Motor neuron (in vitro differentiated cells): ENCODE measurements at regions not wholly inside any gene's neighbourhood (a gene's known extent, or its start where the extent isn't known, plus 50 kb on each side); places are given as distances from the start of the nearest gene placed in this dataset.

ENCODE experiments used
- ATAC-seq, 8 experiments: fragments of 200-7000 bp; cut with Tn5 transposase; replicated peaks in 6 of 8; 2 replicates each; pipeline ENCODE4 v1.8.0; 2021; ENCODE audit warnings: mild to moderate bottlenecking in 8 of 8, moderate library complexity in 8 of 8
- H3K27ac ChIP-seq, 2 donors: fragments of 250-450 bp; sonication (Bioruptor Pico); 2 replicates each; pipeline ENCODE4 v1.9.0; 2021; ENCODE audit warnings: antibody characterized with exemption in 2 of 2, mild to moderate bottlenecking in 2 of 2, moderate library complexity in 1 of 2
- H3K4me1 ChIP-seq, 2 donors: fragments of 250-450 bp; sonication (Bioruptor Pico); replicated peaks in 1 of 2; 2 replicates each; pipeline ENCODE4 v1.6.1; 2021; ENCODE audit warnings: antibody characterized with exemption in 2 of 2, mild to moderate bottlenecking in 2 of 2, moderate library complexity in 1 of 2
- H3K4me3 ChIP-seq, 5 donors: fragments of 250-450 bp; sonication (Bioruptor Pico); 2 replicates each; pipeline ENCODE4 v1.9.0; 2021; ENCODE audit warnings: antibody characterized with exemption in 5 of 5, mild to moderate bottlenecking in 5 of 5, moderate library complexity in 4 of 5
- WGBS, 10 experiments: fragments of 450-650 bp; shearing (Covaris generic); methylation state at CpG; one replicate each; pipeline ENCODE4 v1.0.0; 2022; 5-methylcytosine and 5-hydroxymethylcytosine counted together
- in situ Hi-C, 9 experiments: fragments of 400-800 bp; cut with MboI; loops; one replicate each; pipeline ENCODE4 v1.15.0; 2021; ENCODE audit warnings: low sequenced_read_pairs in 9 of 9, low pct_unique_long_range_greater_than_20kb in 2 of 9; ENCODE audit not compliant: unreplicated experiment in 9 of 9

DNA sequence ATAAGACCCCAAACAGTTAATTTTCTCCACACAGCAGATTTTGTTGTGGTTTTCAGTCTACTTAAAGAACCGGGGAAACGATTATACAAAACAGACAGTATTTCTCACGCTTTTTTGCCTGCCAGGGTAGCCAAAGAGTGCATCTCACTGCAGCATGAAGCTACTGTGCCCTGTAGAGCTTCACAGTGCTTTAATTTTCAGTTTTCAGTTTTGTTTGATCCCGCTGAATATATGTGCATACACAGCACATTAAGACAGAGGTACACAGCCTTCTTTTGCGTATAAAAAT is 215.0 kb downstream of the TEX29 start:
- 0 to 43% (median 11%) methylated on average over 1 to 5 of the region's 5 CpGs; no CpG with 5 or more reads in 1 of the 10 experiments for WGBS, 10 experiments
- in situ Hi-C loops: loop anchor here in 3 of 9 experiments (10.0 to 25.0 kb wide), 2 partner anchors 527 to 909 kb away; partner anchors contain the start of gene SOX1 (in 3 of the 3)
- Histone ChIP-seq H3K27ac (no peak overlapping the region), H3K4me1 (peaks cover 9 to 36% of the 10 kb centered on the region in 2 donors), H3K4me3 (no peak overlapping the region)
- ATAC-seq: peak in 2 of 8 experiments; percentile 33 to 45

DNA sequence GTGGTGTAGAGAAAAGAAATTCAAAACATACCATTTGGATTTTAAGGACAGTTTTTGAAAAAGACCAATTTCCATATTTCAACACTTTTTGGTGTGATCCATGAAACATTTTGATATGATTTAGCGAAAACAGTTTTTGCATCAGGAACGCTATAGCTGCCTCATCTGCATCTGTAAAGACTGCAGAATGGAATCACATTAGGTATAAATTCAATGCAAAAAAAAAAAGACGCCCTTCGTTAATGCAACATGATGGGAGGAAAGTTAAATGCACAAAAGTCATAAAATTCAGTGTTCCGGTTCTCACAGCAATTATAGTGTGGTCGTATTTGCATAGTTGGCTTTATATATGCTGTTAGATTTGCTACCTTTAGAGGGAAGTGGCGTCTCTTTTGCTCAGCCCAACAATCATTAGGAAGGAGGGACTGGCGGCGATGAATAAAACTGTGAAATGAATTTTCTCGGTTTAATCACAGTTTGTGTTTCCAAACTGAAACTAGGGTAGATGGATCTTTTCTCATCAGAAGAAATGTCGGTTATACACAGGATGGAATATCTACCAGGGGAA is 215.7 kb downstream of the TEX29 start:
- 0 to 91% (median 24%) methylated on average over 1 to 11 of the region's 11 CpGs; no CpG with 5 or more reads in 1 of the 10 experiments for WGBS, 10 experiments
- Histone ChIP-seq H3K27ac (no peak overlapping the region), H3K4me1 (peaks cover 9 to 36% of the 10 kb centered on the region in 2 donors), H3K4me3 (no peak overlapping the region)
- ATAC-seq: peak in 3 of 8 experiments; percentile 77 to 82 (median 77)
- in situ Hi-C loops: loop anchor here in 3 of 9 experiments (10.0 to 25.0 kb wide), 2 partner anchors 526 to 909 kb away; partner anchors contain the start of gene SOX1 (in 3 of the 3)

DNA sequence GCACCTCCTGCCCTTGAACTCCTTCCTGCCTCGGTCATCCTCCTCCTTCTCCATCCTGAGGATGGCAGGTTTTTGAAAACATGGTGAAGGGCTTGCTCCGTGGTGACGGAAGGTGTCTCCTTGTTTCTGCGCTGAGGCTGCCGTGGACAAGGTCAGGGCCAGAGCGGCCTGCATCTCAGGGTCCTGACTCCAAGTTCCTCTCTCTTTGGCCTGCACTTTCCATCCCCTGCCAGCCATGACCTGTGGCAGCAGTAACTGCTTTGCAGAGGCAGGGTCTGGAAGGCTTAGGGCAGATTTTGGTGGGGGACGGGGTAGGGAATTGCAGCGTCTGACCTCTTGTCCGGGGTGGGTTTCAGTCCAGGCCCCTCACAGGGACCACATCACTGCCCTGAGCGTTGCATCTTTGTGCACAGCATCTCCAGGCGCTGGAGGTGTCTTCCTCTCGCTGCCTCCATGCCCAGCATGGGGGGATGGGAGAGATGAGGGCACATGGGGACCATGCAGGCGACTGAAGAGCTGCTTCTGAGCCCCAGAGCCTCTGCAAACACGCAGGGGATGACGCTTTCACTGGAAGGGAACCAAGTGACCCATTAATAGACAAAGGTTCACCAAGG is 216.8 kb downstream of the TEX29 start:
- in situ Hi-C loops: loop anchor here in 3 of 9 experiments (10.0 to 25.0 kb wide), 2 partner anchors 525 to 908 kb away; partner anchors contain the start of gene SOX1 (in 3 of the 3)
- no peak overlapping the region for H3K27ac ChIP-seq
- 3 to 100% (median 71%) methylated on average over 1 to 5 of the region's 15 CpGs; no CpG with 5 or more reads in 3 of the 10 experiments for WGBS, 10 experiments
- H3K4me3 ChIP-seq: no peak overlapping the region
- ATAC-seq: no peak
- H3K4me1 ChIP-seq: peaks cover 9 to 30% of the 10 kb centered on the region in 2 donors

DNA sequence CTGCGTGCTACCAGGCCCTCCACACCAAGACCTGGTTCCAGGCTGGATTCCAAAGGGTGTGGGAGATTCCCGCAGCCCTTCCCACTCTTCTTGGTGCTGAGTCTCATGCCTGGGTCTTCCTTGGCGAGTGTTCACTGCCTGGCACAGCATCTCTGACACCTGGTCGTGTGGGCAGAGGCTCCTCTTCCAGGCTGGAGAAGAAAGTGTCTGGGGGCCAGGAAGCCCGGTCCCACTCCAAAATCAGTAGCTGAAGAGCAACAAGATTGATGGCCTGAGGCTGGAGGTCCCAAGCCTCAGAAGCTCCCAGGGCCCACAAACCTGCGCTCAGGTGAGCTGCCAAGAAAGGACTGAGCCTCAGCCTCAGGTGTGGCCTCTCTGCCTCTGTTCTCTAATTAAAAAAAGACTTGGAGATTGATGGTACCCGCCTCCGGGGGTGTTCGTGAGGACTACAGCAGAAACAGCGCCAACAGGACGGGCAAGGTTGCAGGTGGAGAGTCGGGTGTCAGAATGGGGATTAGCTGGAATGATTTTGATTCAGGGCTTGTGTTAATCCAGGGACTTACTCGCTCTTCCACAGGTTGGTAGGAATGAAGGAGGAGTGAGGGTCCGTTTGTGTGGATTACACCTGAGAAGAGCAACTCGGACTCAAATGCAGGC is 217.5 kb downstream of the TEX29 start:
- Histone ChIP-seq H3K4me1 (peaks cover 9 to 29% of the 10 kb centered on the region in 2 donors), H3K4me3 (no peak overlapping the region), H3K27ac (no peak overlapping the region)
- no peak for ATAC-seq
- 17 to 97% (median 68%) methylated on average over 1 to 7 of the region's 15 CpGs; no CpG with 5 or more reads in 1 of the 10 experiments for WGBS, 10 experiments
- in situ Hi-C loops: loop anchor here in 3 of 9 experiments (10.0 to 25.0 kb wide), 2 partner anchors 524 to 907 kb away; partner anchors contain the start of gene SOX1 (in 3 of the 3)

DNA sequence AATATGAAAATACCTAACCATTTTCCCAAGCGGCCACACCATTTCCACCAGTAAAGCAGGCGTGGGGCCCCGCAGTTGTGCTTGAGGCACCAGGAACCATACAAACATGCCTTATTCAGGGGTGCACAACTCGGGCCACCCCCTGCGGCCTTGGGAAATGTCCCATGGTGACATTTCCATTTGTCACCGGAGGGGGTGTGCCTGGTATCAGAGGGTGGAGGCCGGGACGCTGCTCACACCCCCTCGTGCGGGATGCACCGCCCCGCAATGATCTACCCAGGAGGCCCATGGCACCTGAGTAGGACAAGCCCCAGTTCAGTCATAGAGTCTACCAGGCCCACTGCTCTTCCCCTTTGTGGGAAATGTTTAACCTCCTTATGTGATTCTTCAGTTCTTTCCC is 218.8 kb downstream of the TEX29 start:
- peaks cover 9 to 19% of the 10 kb centered on the region in 2 donors for H3K4me1 ChIP-seq
- H3K27ac ChIP-seq: no peak overlapping the region
- WGBS, 10 experiments: 11 to 100% (median 86%) methylated on average over 1 to 9 of the region's 12 CpGs; no CpG with 5 or more reads in 4 of the 10 experiments
- ATAC-seq: no peak
- no peak overlapping the region for H3K4me3 ChIP-seq
- in situ Hi-C loops: loop anchor here in 3 of 9 experiments (10.0 to 25.0 kb wide), 2 partner anchors 523 to 906 kb away; partner anchors contain the start of gene SOX1 (in 3 of the 3)

DNA sequence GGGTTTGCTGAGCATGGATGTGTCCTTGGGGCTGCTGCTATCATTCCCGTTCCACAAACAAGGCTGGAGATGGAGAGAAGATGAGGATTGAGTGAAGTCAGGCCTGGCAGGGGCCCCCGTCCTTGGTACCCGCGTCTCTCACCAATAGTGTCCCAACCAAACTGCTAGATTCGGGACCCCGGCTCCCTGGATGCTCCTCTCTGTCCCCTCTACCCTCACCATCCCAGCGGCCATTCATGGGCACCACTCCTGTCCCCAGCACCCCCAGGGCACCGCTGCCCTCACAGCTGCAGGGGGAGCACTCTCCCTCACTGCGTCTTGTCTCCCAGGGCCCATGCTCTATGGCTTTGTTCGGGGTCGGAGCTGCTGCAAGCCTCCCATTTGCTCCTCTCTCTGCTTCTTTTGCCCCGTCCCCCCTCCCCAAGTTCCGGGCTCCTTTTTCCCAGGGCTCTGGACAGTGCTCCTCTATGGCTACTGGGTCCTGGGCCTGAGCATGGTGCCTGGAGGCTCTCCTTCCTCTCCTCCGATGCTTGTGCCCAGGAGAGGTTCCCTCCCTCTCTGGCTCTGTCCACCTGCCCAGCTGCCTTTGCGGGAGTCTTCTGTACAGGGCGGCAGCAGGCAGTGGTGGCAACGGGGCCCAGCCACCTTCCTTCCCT is 219.5 kb downstream of the TEX29 start:
- ATAC-seq: peak in 3 of 8 experiments; percentile 30 to 62 (median 50)
- Histone ChIP-seq H3K27ac (no peak overlapping the region), H3K4me3 (no peak overlapping the region), H3K4me1 (peaks cover 5 to 15% of the 10 kb centered on the region in 2 donors)
- in situ Hi-C loops: loop anchor here in 3 of 9 experiments (10.0 to 25.0 kb wide), 2 partner anchors 522 to 905 kb away; partner anchors contain the start of gene SOX1 (in 3 of the 3)
- 20 to 89% (median 80%) methylated on average over 1 to 9 of the region's 17 CpGs; no CpG with 5 or more reads in 5 of the 10 experiments for WGBS, 10 experiments

DNA sequence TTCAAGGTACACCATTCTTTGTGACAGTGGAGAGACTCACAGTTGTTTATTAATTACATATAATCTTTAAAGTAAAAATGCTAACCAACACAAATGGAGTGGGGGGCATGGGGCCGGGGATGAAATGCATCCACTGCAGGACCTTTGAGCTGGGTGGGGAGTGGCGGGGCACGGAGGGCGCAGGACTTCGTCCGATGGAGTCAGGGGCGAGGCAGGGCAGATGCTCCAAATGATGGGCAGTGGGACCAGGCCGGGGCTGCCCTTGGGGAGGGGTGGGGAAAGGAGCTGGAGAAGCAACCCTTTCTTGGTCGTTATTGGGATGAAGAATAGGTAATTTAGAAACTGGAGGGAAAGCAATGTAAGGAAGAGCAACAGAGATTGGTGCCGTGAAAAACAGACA is 220.0 kb downstream of the TEX29 start:
- ATAC-seq: no peak
- peaks cover under 1 to 9% of the 10 kb centered on the region in 2 donors for H3K4me1 ChIP-seq
- WGBS, 10 experiments: 20 to 100% (median 67%) methylated on average over 1 to 2 of the region's 10 CpGs; no CpG with 5 or more reads in 6 of the 10 experiments
- H3K4me3 ChIP-seq: no peak overlapping the region
- no peak overlapping the region for H3K27ac ChIP-seq
- in situ Hi-C loops: loop anchor here in 3 of 9 experiments (25.0 kb wide), 1 partner anchor 522 kb away; the partner anchor contains the start of gene SOX1 (in 3 of the 3)

DNA sequence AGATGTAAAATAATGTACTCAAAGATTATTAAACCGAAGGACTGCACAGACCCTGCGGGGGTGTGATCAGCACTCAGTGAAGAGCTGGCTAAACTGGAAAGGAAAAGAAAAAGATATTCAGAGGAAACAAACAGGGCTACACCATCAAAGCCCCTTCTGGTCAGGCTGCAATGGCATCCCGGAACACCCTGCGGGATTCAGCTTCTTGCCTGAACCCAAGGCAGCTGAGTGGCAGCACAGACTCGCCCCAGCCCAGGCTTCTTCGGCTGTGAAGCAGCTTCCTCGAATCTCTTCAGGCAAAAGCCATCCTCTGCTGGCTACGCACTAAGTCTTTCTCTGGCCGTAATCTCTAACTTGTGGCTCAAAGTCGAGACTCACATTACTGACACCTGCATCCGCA is 220.9 kb downstream of the TEX29 start:
- Histone ChIP-seq H3K4me1 (peaks cover 0 to 3% of the 10 kb centered on the region in 2 donors), H3K27ac (no peak overlapping the region), H3K4me3 (no peak overlapping the region)
- in situ Hi-C loops: loop anchor here in 3 of 9 experiments (25.0 kb wide), 1 partner anchor 521 kb away; the partner anchor contains the start of gene SOX1 (in 3 of the 3)
- WGBS, 10 experiments: 0 to 80% (median 65%) methylated on average over 2 to 10 of the region's 11 CpGs; no CpG with 5 or more reads in 2 of the 10 experiments
- no peak for ATAC-seq

DNA sequence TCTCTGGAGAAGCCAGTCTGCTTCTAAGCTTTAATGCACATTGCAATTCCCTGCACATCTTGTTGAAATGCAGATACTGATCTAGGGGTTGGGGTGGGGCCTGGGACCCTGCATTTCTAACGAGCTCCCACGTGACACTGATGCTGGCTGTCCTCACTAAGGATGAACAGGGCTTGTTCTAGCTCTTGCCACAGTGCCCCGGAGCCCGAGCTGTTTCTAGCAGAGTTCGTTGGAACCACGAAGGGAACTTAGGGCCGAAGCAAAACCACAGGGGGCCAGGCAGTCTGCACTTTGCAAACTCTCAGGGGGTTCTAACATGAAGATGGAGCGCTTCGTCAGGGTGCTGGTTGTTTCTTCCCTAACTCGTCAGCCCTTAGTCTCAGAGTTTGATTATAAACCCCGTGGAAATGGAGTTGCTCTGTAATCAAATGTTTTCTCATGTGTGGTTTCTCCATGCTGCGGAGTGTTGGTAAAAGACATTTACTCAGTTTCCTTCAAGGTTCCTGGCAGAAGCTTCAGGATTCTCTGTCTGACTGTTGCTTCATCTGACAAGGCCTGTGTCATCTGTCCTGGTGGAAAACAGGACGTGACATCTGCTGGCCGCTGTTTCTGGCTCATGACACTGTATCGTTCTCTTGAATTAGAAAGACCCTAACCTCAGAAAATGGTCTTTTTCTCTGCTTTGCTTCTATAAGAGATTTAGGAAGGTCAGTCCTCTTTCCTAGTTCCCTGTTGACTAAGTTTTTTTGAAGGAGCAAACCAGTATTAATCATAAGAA is 221.5 kb downstream of the TEX29 start:
- Histone ChIP-seq H3K4me1 (no peaks in the 10 kb centered on the region), H3K4me3 (no peak overlapping the region), H3K27ac (no peak overlapping the region)
- no peak for ATAC-seq
- in situ Hi-C loops: loop anchor here in 3 of 9 experiments (25.0 kb wide), 1 partner anchor 520 kb away; the partner anchor contains the start of gene SOX1 (in 3 of the 3)
- 8 to 91% (median 76%) methylated on average over 2 to 12 of the region's 15 CpGs; no CpG with 5 or more reads in 2 of the 10 experiments for WGBS, 10 experiments

DNA sequence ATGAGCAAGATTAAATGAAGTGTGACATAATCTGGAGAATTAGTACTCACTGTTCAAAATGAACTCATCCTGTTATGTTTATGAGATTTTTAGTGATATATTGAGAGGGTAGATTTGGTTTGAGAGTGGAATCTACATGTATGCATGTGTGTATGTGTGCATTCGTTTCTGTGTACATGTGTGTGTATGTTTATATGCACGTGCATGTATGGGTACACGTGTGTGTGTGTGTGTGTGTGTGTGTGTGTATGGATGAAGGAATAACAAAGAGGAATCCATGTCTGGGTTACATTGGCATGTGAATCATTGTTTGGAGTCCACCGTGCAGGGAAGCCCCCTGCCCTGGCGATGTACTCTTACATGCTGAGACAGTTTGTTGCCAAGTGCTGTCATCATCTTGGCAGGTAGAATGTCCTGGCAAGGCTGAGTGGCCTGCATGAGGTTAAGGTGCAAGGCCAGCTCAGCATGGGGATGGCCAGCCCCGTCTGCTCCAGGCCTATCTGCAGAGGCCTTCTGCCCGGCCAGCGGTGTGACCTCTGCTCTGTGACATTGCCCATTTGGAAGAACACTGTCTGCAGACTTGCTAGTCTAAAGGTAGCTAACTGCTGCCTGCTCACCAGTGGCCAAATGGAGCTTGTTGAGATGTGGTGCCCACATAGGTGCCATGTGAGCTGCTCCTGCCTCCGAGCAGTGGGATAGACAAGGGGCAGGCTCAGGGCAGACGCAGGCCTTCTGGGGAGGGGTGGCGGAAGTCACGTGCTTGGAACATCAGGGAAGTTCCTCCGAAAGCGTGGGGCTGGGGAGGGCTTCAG is 222.3 kb downstream of the TEX29 start:
- H3K27ac ChIP-seq: no peak overlapping the region
- 0 to 89% (median 80%) methylated on average over 1 to 6 of the region's 14 CpGs; no CpG with 5 or more reads in 3 of the 10 experiments for WGBS, 10 experiments
- no peaks in the 10 kb centered on the region for H3K4me1 ChIP-seq
- peak in 1 of 8 experiments; percentile 41 for ATAC-seq
- no peak overlapping the region for H3K4me3 ChIP-seq
- in situ Hi-C loops: loop anchor here in 3 of 9 experiments (25.0 kb wide), 1 partner anchor 520 kb away; the partner anchor contains the start of gene SOX1 (in 3 of the 3)
